IMR-90 (cell line): ENCODE measurements at regions not wholly inside any gene's neighbourhood (a gene's known extent, or its start where the extent isn't known, plus 50 kb on each side); places are given as distances from the start of the nearest gene placed in this dataset.

ENCODE experiments used
- ATAC-seq: fragments of 200-7000 bp; cut with Tn5 transposase; 2 replicates; pipeline ENCODE4 v1.9.1; 2020; ENCODE audit warnings: low read depth, mild to moderate bottlenecking, moderate library complexity
- BruUV-seq: library from RNA; stranded (reverse); fragments of 400-500 nt; replicated peaks from 2 replicates; lab custom pipeline; 2021; lab: Mats Ljungman, UMichigan
- CTCF ChIA-PET: fragments of 300-600 bp; formaldehyde crosslinking; extraction: SDS; loops from one replicate; lab custom pipeline; 2021; ENCODE audit warnings: antibody characterized with exemption; lab: Yijun Ruan, JAX
- POLR2A ChIA-PET: fragments of 300-600 bp; sonication (Branson Sonifier 250); formaldehyde crosslinking; loops from one replicate; lab custom pipeline; 2022; ENCODE audit warnings: antibody characterized with exemption; ENCODE audit not compliant: unreplicated experiment; lab: Charles Lee
- DNase-seq: peaks from one replicate; pipeline ENCODE4 v3.0.0; 2013
- H2AFZ ChIP-seq: replicated peaks from 2 replicates; pipeline ENCODE3; 2013; ENCODE audit warnings: low read length, mild to moderate bottlenecking; ENCODE audit not compliant: poor library complexity
- H2AK5ac ChIP-seq: 2 replicates; pipeline ENCODE4 v1.6.1; 2013; ENCODE audit warnings: low read depth, low read length, inconsistent platforms
- H2AK9ac ChIP-seq: replicated peaks from 2 replicates; pipeline ENCODE3; 2013; ENCODE audit warnings: mild to moderate bottlenecking, low read depth, low read length, moderate library complexity; ENCODE audit not compliant: poor library complexity
- H2BK120ac ChIP-seq: 2 replicates; pipeline ENCODE4 v1.6.1; 2013; ENCODE audit warnings: low read depth, low read length, inconsistent platforms
- H2BK15ac ChIP-seq: 3 replicates; pipeline ENCODE4 v1.6.1; 2013; ENCODE audit warnings: low read depth, low read length, inconsistent platforms
- H2BK20ac ChIP-seq: 2 replicates; pipeline ENCODE4 v1.6.1; 2013; ENCODE audit warnings: low read depth, mild to moderate bottlenecking, inconsistent platforms, low read length, moderate library complexity
- H2BK5ac ChIP-seq: 2 replicates; pipeline ENCODE4 v1.6.1; 2013; ENCODE audit warnings: mild to moderate bottlenecking, low read depth, low read length, inconsistent platforms; ENCODE audit not compliant: poor library complexity, severe bottlenecking
- H3K14ac ChIP-seq: replicated peaks from 2 replicates; pipeline ENCODE4 v1.6.1; 2013; ENCODE audit warnings: low read depth, low read length, inconsistent platforms
- H3K18ac ChIP-seq: 2 replicates; pipeline ENCODE4 v1.6.1; 2013; ENCODE audit warnings: low read depth, low read length, control low read depth
- H3K23ac ChIP-seq: 2 replicates; pipeline ENCODE4 v1.6.1; 2013; ENCODE audit warnings: low read depth, low read length, inconsistent platforms
- H3K27ac ChIP-seq: 2 replicates; pipeline ENCODE4 v1.5.1; 2013; ENCODE audit warnings: mild to moderate bottlenecking, control low read depth, low read length; ENCODE audit not compliant: insufficient read depth
- H3K27me3 ChIP-seq: 2 replicates; pipeline ENCODE4 v1.6.1; 2013; ENCODE audit warnings: low read length; ENCODE audit not compliant: control insufficient read depth, insufficient read depth
- H3K36me3 ChIP-seq: 2 replicates; pipeline ENCODE4 v1.6.1; 2013; ENCODE audit warnings: low read length, mixed read lengths; ENCODE audit not compliant: control insufficient read depth, insufficient read depth
- H3K4ac ChIP-seq: 2 replicates; pipeline ENCODE4 v1.6.1; 2013; ENCODE audit warnings: low read depth, low read length, inconsistent platforms
- H3K4me1 ChIP-seq: 2 replicates; pipeline ENCODE4 v1.6.1; 2013; ENCODE audit warnings: low read length, mixed read lengths; ENCODE audit not compliant: control insufficient read depth, insufficient read depth
- H3K4me2 ChIP-seq: 2 replicates; pipeline ENCODE4 v1.6.1; 2013; ENCODE audit warnings: low read depth, mild to moderate bottlenecking, control low read depth, low read length, moderate library complexity
- H3K4me3 ChIP-seq: 2 replicates; pipeline ENCODE4 v1.5.1; 2013; ENCODE audit warnings: low read depth, mild to moderate bottlenecking, control low read depth, low read length, moderate library complexity; ENCODE audit not compliant: insufficient read depth
- H3K56ac ChIP-seq: 2 replicates; pipeline ENCODE4 v1.6.1; 2013; ENCODE audit warnings: low read length, inconsistent platforms; ENCODE audit not compliant: insufficient read depth; ENCODE audit errors: extremely low read depth
- H3K79me1 ChIP-seq, 2 experiments: 2 replicates each; pipeline ENCODE4 v1.6.1; 2013; ENCODE audit warnings: low read length in 2 of 2, inconsistent platforms in 1 of 2, low read depth in 1 of 2
- H3K9ac ChIP-seq: 2 replicates; pipeline ENCODE4 v1.6.1; 2013; ENCODE audit warnings: low read depth, low read length, control low read depth
- H3K9me1 ChIP-seq: 2 replicates; pipeline ENCODE4 v1.6.1; 2013; ENCODE audit warnings: low read length, inconsistent platforms; ENCODE audit not compliant: insufficient read depth
- H3K9me3 ChIP-seq: 2 replicates; pipeline ENCODE4 v1.6.1; 2013; ENCODE audit warnings: low read length; ENCODE audit not compliant: control insufficient read depth, insufficient read depth
- H4K20me1 ChIP-seq: 2 replicates; pipeline ENCODE4 v1.6.1; 2013; ENCODE audit warnings: low read length, inconsistent platforms; ENCODE audit not compliant: insufficient read depth
- H4K5ac ChIP-seq: 2 replicates; pipeline ENCODE4 v1.6.1; 2013; ENCODE audit warnings: mild to moderate bottlenecking, low read depth, low read length, control low read depth
- H4K8ac ChIP-seq, 2 experiments: 2 replicates each; pipeline ENCODE4 v1.6.1; 2013; ENCODE audit warnings: low read depth in 2 of 2, low read length in 2 of 2, control low read depth in 1 of 2, inconsistent platforms in 1 of 2
- H4K91ac ChIP-seq: 2 replicates; pipeline ENCODE4 v1.6.1; 2013; ENCODE audit warnings: low read depth, low read length, inconsistent platforms; ENCODE audit not compliant: insufficient read depth
- CTCF ChIP-seq: conservative IDR thresholded peaks from 2 replicates; pipeline ENCODE4 v1.5.1; 2012; ENCODE audit warnings: mild to moderate bottlenecking, low read depth, low read length, improper control_type of control experiment
- WGBS, 2 experiments: methylation state at CpG; one replicate each; pipeline versions ENCODE4 v1.1.5 to v1.1.7; 2013; ENCODE audit warnings: missing lambda C conversion rate in 2 of 2; ENCODE audit not compliant: insufficient read length in 1 of 2; ENCODE audit errors: extremely low coverage in 2 of 2; 5-methylcytosine and 5-hydroxymethylcytosine counted together
- dilution Hi-C: fragments of 300-500 bp; cut with HindIII; formaldehyde crosslinking; loops from one replicate; pipeline ENCODE4 v1.14.3; 2018; ENCODE audit warnings: low sequenced_read_pairs; ENCODE audit not compliant: unreplicated experiment
- in situ Hi-C: fragments of 300-500 bp; cut with MboI; formaldehyde crosslinking; loops from 3 replicates; pipeline ENCODE4 v1.14.3; 2019; ENCODE audit warnings: low sequenced_read_pairs, inconsistent platforms, mixed read lengths
- intact Hi-C: fragments of 100-400 bp; cut with micrococcal nuclease; formaldehyde crosslinking; loops from 2 replicates; pipeline ENCODE4 v1.10.0; 2022

GRCh38 chr1:91162613-91163012, 140.8 kb upstream of the ZNF644 start:
- no peak overlapping the region for H2AK9ac ChIP-seq
- no peak overlapping the region for H3K27ac ChIP-seq
- 100% methylated on average over 1 of the region's 3 CpGs; no CpG with 5 or more reads in 1 of the 2 experiments for WGBS, 2 experiments
- H2BK5ac ChIP-seq, result no peak overlapping the region
- intact Hi-C loops (loop anchor here (10.0 kb wide), 2 partner anchors 198 to 1048 kb away; no protein-coding TSS in a partner anchor), in situ Hi-C loops (loop anchor here (10.0 kb wide), 1 partner anchor 438 kb away; no protein-coding TSS in a partner anchor), dilution Hi-C loops (no loop called here)
- no peak overlapping the region for H3K4me3 ChIP-seq
- H2BK15ac ChIP-seq, result no peak overlapping the region
- no peak overlapping the region for H3K4me2 ChIP-seq
- no peak for TF ChIP-seq CTCF
- no peak for ATAC-seq
- H3K56ac ChIP-seq, result no peak overlapping the region
- POLR2A ChIA-PET, result no interaction called here
- H3K36me3 ChIP-seq, result no peaks in the 10 kb centered on the region
- no peaks in the 10 kb centered on the region; the same call in 1 of the 2 replicates for H3K27me3 ChIP-seq
- no peak overlapping the region for H3K18ac ChIP-seq
- no peak overlapping the region for H3K4ac ChIP-seq
- no peak overlapping the region for H2AK5ac ChIP-seq
- no TSS peak for BruUV-seq
- no peak overlapping the region for H3K14ac ChIP-seq
- H4K20me1 ChIP-seq, result no peaks in the 10 kb centered on the region
- no peak for DNase-seq
- no peaks in the 10 kb centered on the region for H3K9me1 ChIP-seq
- H2AFZ ChIP-seq, result no peak overlapping the region
- no peak overlapping the region for H3K9ac ChIP-seq
- no peak overlapping the region for H2BK20ac ChIP-seq
- H4K91ac ChIP-seq, result no peak overlapping the region
- no peak overlapping the region for H3K23ac ChIP-seq
- H3K79me1 ChIP-seq, result no peaks in the 10 kb centered on the region
- H3K4me1 ChIP-seq, result no peaks in the 10 kb centered on the region
- no peak overlapping the region for H4K5ac ChIP-seq
- CTCF ChIA-PET, result no interaction called here
- no peak overlapping the region for H4K8ac ChIP-seq
- H2BK120ac ChIP-seq, result no peak overlapping the region
- no peaks in the 10 kb centered on the region for H3K9me3 ChIP-seq
